GM18909 (cell line): ENCODE measurements at regions not wholly inside any gene's neighbourhood (a gene's known extent, or its start where the extent isn't known, plus 50 kb on each side); places are given as distances from the start of the nearest gene placed in this dataset.

Experiments
- ATAC-seq: cut with Tn5 transposase; IDR thresholded peaks from one replicate; pipeline ENCODE4 v1.9.1; 2021; ENCODE audit warnings: mild to moderate bottlenecking; ENCODE audit not compliant: unreplicated experiment, poor library complexity

DNA sequence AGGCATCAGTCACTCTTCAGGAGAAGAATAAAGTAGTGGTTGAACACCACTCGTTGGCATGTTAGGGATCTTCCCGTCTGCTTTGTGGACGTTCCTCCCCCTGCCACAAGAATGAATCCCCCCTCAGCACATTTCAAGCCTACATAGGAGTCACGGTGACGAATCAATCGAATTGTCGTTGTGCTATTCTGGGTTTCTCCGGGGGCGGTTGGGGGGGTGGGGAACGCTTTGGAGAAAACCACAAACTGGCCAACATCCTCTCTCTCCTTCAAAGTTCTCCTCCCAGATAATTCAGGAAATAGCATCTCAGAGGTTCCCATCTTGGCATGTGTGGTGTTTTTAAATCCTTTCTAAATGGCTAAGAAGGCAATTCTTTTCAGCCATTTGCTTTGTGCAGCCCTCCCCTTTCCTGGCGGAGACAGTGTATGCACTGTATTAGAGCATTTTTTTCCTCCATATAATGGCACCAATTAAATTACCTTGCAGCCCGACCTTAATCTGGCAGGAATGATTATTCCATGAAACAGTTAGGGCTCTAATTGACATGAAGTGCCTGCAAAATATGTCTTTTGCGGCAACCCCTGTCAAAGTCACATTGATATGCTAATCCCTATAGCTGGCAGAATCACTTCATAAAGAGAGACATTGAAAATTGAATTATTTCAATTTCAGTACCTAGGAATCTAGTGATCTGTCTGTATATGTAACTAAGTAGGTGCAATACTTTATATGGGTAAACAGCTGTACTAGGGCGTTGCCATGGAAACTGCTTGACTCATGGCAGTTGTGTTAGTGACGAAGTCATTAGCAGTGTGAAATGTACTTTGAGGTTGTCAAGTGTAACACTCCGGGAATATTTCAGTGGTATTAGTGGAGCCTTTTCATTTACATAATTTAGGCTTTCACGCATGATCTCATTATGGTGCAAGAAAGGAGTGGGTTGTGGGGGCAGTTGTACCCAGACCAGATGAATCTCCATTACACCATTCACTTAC is 323.4 kb upstream of the SLC14A2 start:
- ATAC-seq = no peak

DNA sequence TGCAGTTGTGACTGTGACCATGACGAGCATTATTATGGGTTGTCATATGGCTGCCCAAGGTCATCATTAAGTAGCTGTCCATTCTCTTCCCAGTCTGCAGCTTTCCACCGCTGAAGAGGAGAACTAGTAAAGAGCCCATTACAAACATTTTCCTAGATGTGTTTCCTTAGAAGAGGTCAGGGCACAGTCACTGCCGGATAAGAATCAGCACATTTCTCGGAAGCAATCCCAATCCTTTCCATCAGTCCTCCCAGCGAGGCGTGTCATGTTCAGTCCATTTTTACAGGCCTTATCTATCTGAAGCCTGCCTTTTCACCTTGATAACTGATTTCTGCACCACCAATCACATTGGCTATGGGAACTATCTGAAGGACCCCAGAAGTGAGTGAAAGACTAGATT is 319.9 kb upstream of the SLC14A2 start:
- ATAC-seq = no peak

DNA sequence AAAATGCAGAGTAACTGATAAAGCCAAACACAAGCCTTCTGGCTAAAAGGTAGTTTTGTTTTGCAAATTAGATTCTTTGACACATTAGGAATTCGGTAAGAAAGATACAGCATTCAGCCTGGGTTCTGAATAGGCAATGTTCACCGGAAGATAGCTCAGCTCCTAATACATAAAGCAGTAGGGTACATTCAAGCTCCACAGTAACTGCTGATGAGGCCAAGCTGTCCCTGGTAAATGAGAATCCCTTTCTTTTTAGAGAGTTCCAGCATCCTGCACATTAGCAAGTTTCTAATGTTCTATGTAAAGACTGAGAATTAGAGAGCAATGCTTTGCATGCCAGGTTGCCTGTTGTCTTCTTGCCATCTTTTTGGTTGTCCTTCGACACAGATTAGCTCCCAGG is 316.3 kb upstream of the SLC14A2 start:
- no peak for ATAC-seq

DNA sequence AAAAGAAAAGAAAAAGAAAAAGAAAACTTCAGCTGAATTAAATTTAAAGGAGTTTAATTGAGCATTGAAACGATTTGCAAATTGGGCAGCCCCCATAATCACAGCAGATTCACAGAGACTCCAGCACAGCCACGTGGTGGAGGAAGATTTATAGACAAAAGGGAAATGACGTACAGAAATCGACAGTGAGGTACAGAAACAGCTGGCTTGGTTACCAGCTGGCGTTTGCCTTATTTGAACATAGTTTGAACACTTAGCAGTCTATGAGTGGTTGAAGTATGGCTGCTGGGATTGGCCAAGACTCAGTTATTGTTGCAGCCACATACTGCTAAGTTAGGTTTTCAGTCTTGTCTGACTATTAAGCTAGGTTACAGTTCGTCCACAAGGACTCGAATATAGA is 312.2 kb upstream of the SLC14A2 start:
- no peak for ATAC-seq

DNA sequence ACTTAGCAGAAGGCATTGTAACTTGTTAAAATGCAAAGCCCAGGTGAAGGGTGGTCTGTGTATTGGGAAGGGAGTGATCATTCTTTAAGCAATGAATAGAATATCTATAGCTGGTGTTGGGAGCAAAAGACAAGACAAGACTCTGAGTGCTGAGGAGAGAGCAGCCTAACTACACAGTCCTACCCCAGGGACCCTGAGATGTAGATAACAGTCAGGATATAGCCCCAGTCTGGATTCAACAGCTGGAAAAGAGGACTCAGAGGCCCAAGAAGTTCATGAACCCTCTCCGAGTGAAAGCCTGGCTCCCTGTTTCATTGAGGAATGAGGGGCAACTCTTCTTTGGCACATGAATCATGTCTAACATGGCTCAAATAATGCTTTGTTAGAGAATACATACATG is 310.7 kb upstream of the SLC14A2 start:
- ATAC-seq = no peak

DNA sequence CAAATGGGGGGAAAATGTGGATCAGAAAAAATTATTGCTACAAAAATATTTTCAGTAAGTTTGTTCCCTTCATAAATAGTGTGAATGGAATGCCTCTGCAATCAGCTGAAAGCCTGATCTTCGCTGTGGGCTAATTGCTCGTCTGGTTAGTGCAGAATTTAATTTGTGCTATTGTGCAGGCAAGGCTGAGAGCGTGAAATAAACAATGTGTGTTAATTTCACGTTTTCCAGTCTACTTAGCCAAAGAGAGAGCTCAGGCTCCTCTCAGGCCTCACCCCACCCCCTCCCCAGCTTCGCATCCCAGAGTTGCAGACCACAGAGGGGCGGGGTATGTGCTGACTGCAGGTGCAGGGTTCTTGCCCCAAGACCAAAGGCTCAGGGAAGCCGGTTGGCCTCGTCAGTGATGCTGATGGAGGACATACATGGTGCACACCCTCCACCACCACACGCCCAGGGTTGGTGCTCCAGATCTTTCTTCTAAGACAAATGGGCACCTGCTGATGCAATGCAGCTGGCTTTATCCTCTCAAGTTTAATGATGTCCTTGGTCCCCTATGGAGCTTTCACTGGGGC is 302.6 kb upstream of the SLC14A2 start:
- ATAC-seq = no peak

DNA sequence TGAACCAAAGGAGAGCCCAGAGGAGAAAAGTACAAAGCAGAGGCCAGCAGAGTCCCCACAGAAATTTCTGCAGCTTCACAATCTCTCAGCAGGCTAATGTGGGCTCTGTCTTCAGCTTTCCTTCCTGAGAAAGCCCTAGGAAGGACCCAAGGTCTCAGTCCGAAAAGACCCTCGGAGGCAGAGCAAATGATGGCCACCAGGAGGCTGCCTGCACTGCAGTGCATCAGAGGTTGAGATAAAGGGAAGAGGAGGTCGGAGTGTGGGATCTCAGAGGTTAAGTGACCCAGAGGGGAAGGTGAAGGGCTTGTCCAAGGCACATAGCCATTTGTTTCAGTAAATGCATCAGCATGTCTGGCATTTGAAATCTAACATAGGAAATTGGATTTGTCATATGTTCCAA is 299.1 kb upstream of the SLC14A2 start:
- no peak for ATAC-seq

DNA sequence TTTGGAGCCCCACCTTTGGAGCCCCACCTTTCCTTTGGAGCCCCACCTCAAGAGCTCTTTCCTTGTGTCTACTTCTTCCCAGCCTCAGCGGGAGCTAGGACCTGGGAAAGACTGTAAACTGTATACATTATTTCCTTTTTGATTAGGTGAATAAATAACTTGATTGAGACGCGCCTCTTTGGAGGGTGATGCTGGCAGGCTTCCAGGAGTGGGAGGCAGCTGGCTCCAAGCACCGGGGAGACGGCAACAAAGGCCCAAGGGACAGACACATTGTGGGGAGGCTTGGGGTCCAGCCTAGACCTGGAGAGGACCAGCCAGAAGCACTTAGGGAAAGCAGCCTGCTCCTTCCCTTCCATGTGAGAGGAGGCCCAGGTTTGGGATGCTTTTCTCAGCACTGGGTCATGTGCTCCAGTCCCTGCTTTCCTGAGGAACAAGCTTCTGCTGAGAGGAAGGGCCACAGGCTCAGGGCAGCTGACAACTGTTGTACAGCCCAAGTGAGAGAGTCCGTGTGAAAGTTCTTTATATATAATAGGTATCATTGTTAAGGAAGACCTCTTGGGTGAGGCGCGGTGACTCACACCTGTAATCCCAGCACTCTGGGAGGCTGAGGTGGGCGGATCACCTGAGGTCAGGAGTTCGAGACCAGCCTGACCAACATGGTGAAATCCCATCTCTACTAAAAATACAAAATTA is 297.2 kb upstream of the SLC14A2 start:
- ATAC-seq = no peak

DNA sequence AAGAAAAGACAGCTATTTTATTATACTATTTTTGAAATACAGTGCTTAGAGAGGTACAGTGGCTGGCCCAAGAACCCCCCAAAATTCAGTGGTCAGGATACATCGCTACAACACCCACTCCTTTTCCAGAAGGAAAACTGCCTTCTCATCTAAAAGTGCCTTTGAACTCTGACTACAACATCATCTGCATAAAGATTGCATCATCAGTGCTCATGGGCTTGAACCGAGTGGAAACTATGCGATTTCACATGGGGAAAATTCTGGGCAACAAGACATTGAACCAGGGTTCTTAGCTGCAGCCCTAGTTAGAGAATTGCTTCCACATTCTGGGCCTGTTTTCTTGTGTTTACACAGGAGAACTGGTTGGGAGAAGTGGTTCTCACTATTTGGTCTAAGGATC is 294.6 kb upstream of the SLC14A2 start:
- no peak for ATAC-seq

DNA sequence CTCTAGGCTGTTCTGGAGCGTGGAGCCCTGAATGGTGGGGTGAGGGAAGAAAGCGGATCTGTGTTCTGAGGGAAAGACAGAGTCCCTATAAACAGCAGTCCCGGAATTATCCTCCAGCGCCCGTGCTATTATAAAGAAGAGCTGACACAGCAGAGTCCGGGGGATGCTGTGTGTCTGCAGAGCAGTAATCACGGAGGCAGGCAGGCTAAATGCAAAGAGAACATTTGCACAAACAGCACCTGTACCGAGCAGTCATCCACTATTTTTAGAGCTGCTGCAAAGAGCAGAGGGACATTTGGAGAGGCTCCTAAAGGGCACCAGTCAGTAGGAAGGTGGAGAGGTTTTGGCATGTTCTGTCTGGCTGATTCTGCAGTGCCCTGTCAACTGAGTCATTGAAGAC is 293.8 kb upstream of the SLC14A2 start:
- ATAC-seq = no peak

DNA sequence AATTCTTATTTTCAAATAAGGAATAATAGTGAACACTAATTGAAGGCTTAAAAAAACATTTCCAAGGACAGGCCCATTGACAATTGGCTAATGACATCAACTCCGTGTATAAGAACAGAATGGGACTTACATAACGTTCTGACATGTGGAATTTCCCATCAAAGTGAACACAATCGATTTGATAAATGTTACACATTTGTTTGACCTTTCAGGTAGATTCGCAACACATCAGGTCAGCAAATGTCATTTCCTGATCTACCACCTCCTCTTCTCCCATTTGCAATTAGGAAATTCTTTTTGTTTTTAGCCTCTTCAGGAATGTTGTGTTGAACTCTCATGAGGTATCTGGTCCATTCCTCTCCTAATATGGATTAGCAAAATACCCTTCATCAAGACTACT is 292.9 kb upstream of the SLC14A2 start:
- no peak for ATAC-seq

DNA sequence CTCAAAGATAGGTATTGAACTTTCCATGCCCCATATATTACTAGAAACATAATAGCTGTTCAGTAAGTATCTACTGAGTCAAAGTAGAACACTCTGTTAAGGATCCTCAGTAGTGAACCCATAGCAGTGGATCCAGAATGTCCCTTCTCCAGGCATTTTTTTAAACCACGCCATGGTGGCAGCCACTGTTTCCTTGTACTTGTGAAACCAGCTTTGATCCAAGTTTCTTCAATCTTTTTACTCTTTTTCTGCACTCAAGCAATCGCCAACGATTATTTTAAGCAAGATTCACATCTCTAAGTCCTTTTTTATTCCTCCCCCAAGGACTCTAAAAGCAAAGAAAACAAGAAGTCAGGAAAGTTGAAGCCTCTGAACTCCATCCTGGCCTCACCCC is 291.2 kb upstream of the SLC14A2 start:
- ATAC-seq = no peak

DNA sequence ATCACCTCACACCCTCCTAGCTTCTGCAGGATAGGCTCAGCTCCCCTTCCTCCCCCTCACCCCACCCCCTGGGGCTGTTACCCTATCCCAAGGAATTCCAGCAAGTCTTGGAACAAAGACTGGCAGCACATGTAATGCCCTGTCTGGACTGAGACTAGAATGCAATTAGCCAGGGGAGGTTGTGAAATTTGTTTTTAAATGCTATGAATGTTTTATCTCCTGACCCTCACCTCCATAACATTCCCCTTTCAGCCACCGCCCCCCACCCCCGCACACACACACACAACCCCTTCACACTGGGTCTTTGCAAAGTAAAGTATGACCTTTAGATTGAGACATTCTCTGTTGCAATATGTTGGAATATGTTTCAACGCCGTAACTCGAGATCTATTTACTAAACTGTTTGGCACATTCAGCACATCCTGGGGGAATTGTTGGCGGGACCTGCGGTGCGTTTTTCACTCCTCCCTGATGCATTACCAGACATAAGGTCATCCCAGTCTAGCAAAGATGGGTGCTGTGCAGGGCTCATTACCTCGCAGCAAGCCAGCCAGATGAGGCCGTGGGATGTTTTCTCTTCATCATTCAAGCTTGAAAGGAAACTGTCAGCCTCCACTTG is 290.7 kb upstream of the SLC14A2 start:
- no peak for ATAC-seq

DNA sequence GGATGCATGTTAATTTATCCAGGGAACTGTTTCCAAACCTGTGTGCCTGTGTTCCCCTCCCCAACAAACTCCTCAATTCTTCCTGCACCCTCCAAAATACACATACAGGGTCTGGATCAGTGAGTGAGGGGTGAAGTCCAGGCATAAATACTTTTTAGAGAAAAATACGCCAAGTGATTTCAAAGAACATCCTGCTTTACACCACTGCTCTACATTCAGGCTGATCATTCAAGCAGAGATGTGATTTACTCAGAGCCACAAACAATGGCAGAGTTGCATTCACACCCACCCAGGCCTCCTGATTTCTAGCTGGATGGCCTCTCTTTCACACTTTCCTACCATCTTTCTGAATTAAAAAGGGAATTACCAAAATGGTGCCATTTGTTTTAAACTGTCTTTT is 289.5 kb upstream of the SLC14A2 start:
- no peak for ATAC-seq

DNA sequence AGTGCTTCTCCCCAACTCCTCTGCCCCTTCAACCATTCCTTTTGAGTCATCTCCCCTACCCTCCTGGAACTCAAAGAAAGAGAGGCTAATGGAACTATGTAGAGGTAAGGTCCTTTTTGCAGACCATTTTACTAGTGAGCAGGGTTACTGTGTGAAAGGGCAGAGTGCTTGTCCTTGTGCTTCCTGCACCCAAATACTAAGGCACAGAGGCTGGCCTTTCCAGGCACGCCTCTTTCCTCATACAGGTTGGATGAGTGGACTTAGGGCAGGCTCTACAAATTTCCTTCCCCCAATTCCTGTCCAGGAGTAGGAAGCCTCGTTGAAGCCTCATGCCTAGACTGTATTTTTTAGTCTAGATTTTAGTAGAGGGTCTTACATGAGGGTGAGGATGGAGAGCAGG is 288.8 kb upstream of the SLC14A2 start:
- no peak for ATAC-seq

DNA sequence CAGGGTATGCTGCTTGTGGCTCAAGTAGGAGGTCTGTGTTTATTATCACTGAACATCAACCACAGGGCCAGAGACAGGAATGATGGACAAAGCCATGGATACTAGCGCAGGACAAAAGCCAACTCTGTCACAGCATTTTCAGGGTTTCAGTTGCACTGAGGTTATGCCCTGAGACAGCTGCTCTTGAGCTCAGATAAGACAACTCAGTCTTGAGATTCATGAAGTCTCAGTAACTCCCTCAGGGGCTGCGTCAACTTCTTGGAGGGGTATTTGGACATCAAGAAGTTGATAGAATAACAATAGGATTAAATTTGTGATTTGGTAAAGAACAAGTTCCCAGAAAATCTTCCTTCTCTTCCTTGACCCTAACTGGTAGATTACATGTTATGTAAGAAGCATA is 287.0 kb upstream of the SLC14A2 start:
- no peak for ATAC-seq

DNA sequence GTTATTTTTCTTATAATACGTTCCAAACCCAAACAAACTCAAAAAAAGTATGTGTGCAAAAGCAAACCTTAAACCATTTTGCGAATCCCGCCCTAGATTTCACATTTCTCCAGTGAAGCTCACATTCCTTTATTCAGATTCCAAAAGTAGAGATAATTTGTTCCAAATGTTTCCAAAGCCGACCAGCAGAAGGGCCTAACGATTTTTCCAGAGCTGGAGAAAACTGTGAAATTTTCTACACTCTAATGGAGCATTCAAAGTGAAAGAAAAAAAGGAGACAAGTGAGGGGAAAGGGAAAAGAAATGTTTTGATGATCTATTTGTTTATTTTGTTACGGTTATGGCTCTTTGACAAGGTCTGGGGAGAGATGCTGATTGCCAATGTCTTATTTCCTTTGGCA is 286.5 kb upstream of the SLC14A2 start:
- ATAC-seq = no peak

DNA sequence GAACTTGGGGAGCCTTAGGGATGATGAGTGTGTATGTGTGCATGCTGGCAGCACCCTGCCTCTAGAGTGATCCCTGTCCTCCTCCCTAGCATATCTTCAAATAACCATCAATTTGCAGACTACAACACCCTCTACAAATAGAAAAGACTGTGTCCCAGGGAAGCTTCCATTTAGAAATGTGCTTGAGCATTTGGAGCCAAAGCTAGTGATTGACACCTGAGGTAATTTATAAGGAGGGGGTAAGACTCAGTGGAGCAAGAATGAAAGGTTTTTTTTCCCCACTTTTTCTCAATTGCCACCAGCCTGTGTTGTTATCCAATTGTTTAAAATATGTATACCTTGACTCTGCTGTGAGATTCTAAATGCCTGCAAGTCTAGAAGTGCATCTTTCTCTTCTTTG is 286.0 kb upstream of the SLC14A2 start:
- no peak for ATAC-seq

DNA sequence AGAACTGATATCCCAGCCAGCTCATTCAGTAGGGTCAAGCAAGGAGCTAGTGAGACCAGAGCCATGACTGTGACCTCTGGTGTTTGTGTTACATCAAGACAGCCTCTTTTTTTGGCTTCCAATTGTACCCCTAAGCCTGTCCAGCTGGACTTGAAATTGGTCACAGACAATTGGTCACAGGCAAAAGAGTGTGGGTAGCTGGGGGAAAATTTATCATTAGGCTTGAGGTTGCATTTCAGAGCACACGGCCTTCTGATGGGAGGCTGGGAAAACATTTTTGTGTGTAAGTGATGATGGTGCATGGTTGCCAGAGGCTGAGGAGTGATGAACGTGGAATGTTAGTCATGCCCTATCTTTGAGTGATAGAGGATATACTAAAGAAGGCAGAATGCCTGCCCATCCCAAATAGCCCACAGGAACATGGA is 285.1 kb upstream of the SLC14A2 start:
- ATAC-seq = no peak

DNA sequence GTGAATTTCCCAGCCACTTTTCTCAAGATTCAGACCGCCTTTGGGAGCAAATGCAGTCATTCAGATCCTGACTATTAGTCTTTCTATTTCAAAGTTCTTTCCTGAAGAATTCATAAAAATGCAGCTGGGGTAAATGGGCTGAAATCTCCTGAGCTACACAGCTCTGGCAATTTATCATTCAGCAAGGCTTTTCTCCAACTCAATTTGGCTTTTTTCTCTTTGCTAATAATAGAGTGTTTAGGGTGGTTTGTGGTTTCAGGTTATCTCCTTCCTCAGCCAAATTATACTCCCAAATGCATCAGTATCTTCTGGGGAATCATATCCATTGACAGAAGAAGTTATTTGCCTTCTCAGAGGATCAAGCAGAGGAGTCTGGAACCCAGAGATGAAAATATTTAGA is 282.4 kb upstream of the SLC14A2 start:
- ATAC-seq = no peak

DNA sequence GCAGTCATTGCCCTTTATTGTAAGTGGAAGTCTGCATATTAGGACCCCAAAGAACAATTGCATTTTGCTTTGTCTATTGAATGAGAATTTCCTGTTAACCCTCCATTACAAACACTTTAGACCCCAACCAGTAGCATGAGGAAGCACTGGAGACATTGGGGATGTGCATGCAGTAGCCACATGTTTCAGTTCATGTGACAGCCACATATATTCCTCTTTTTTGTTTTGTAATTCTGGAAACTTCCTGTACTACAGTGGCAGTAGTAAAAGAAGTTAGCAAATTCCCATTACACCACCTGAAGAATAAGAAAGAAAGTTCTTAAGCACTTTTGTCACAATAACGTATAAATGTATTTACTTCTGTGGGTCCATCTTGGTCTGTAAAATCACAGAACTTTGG is 281.1 kb upstream of the SLC14A2 start:
- no peak for ATAC-seq
